HL-60 (cell line): ENCODE measurements at regions not wholly inside any gene's neighbourhood (a gene's known extent, or its start where the extent isn't known, plus 50 kb on each side); places are given as distances from the start of the nearest gene placed in this dataset.

Source experiments
- GABPA ChIP-seq: IDR thresholded peaks from 2 replicates; pipeline ENCODE4 v1.6.1; 2012; ENCODE audit warnings: low read depth
- POLR2AphosphoS5 ChIP-seq: IDR thresholded peaks from 2 replicates; pipeline ENCODE4 v1.6.1; 2012; ENCODE audit warnings: low read depth
- TF ChIP-seq, protein P1 (sequence below): IDR thresholded peaks from one replicate; pipeline ENCODE4 v1.5.1; 2011; ENCODE audit warnings: low read length, control low read depth, inconsistent platforms; ENCODE audit not compliant: insufficient read depth

DNA sequence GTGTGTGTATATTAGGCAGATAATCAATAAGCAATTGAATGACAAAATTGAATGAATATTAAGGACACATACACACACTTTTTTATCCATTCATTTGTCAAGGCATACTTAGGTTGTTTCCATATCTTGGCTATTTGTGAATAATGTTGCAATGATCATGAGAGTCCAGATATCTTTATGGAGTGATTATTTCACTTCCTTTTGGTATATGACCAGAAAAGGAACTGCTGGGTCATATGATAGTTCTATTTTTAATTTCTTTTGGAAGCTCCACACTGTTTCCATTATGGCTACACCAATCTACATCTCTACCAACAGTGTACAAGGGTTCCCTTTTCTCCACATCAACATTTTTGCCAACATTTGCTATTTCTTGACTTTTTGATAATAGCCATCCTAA is 137.7 kb upstream of the PAPPA start:
- TF ChIP-seq, protein P1, sequence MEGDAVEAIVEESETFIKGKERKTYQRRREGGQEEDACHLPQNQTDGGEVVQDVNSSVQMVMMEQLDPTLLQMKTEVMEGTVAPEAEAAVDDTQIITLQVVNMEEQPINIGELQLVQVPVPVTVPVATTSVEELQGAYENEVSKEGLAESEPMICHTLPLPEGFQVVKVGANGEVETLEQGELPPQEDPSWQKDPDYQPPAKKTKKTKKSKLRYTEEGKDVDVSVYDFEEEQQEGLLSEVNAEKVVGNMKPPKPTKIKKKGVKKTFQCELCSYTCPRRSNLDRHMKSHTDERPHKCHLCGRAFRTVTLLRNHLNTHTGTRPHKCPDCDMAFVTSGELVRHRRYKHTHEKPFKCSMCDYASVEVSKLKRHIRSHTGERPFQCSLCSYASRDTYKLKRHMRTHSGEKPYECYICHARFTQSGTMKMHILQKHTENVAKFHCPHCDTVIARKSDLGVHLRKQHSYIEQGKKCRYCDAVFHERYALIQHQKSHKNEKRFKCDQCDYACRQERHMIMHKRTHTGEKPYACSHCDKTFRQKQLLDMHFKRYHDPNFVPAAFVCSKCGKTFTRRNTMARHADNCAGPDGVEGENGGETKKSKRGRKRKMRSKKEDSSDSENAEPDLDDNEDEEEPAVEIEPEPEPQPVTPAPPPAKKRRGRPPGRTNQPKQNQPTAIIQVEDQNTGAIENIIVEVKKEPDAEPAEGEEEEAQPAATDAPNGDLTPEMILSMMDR: no peak
- no peak for TF ChIP-seq GABPA
- no peak for TF ChIP-seq POLR2AphosphoS5
